H1 (cell line): ENCODE measurements at regions not wholly inside any gene's neighbourhood (a gene's known extent, or its start where the extent isn't known, plus 50 kb on each side); places are given as distances from the start of the nearest gene placed in this dataset.

Experiments
- CTCF ChIA-PET: fragments of 300-600 bp; sonication (Branson Sonifier 250); formaldehyde crosslinking; loops from one replicate; lab custom pipeline; 2021; ENCODE audit not compliant: partially characterized antibody; lab: Charles Lee
- POLR2A ChIA-PET: fragments of 300-600 bp; sonication (Branson Sonifier 250); formaldehyde crosslinking; loops from one replicate; lab custom pipeline; 2021; ENCODE audit warnings: inconsistent platforms; ENCODE audit not compliant: partially characterized antibody; lab: Charles Lee
- DNase-seq, 2 experiments: peaks; one replicate each; pipeline versions ENCODE4 v3.0.0 to v3.0.0-alpha.2; 2010 to 2022; ENCODE audit warnings: low spot score in 2 of 2, low read depth in 1 of 2, mixed read lengths in 1 of 2
- FAIRE-seq: peaks from 2 replicates; lab custom pipeline; 2011; peaks lifted over from hg19 to GRCh38; lab: Jason Lieb, UNC
- H2AFZ ChIP-seq: 2 replicates; pipeline ENCODE4 v1.8.1; 2012; ENCODE audit warnings: low read length, inconsistent platforms
- H2AK5ac ChIP-seq: 2 replicates; pipeline ENCODE4 v1.6.1; 2013; ENCODE audit warnings: low read depth, low read length
- H2BK120ac ChIP-seq: replicated peaks from 2 replicates; pipeline ENCODE3; 2013; ENCODE audit warnings: low read depth, low read length, inconsistent platforms
- H2BK12ac ChIP-seq: 2 replicates; pipeline ENCODE4 v1.6.1; 2013; ENCODE audit warnings: low read depth, low read length
- H2BK15ac ChIP-seq: 2 replicates; pipeline ENCODE4 v1.6.1; 2013; ENCODE audit warnings: low read length
- H2BK20ac ChIP-seq: 2 replicates; pipeline ENCODE4 v1.6.1; 2013; ENCODE audit warnings: low read length
- H2BK5ac ChIP-seq: 2 replicates; pipeline ENCODE4 v1.6.1; 2013; ENCODE audit warnings: low read depth, low read length
- H3K14ac ChIP-seq: 2 replicates; pipeline ENCODE4 v1.6.1; 2013; ENCODE audit warnings: inconsistent platforms; ENCODE audit not compliant: insufficient read length
- H3K18ac ChIP-seq: 2 replicates; pipeline ENCODE4 v1.6.1; 2013; ENCODE audit warnings: low read length; ENCODE audit errors: extremely low read depth
- H3K23ac ChIP-seq: 2 replicates; pipeline ENCODE4 v1.6.1; 2013; ENCODE audit warnings: inconsistent platforms; ENCODE audit not compliant: insufficient read length
- H3K23me2 ChIP-seq: 2 replicates; pipeline ENCODE4 v1.6.1; 2013; ENCODE audit warnings: low read depth, low read length
- H3K27ac ChIP-seq: 2 replicates; pipeline ENCODE4 v1.6.1; 2011; ENCODE audit warnings: low read depth, low read length, inconsistent platforms
- H3K27me3 ChIP-seq, 4 experiments: replicated peaks in 1 of 4; 1 replicate in 1 of 4; 2 replicates in 3 of 4; pipeline versions ENCODE4 v1.6.1 to v1.8.1; 2011 to 2013; ENCODE audit warnings: low read length in 3 of 4, mild to moderate bottlenecking in 3 of 4, inconsistent platforms in 2 of 4, mixed read lengths in 2 of 4, moderate library complexity in 1 of 4; ENCODE audit not compliant: control insufficient read depth in 3 of 4, insufficient read depth in 3 of 4; ENCODE audit errors: extremely low read depth in 1 of 4
- H3K36me3 ChIP-seq, 4 experiments: 2 replicates each; pipeline versions ENCODE4 v1.6.1 to v1.8.1; 2011 to 2013; ENCODE audit warnings: mild to moderate bottlenecking in 4 of 4, low read length in 3 of 4, moderate library complexity in 2 of 4, control low read depth in 1 of 4, inconsistent platforms in 1 of 4; ENCODE audit not compliant: insufficient read depth in 4 of 4, control insufficient read depth in 2 of 4
- H3K4ac ChIP-seq: replicated peaks from 2 replicates; pipeline ENCODE3; 2013; ENCODE audit warnings: low read length, low read depth, mixed read lengths, inconsistent platforms; ENCODE audit not compliant: insufficient read length
- H3K4me1 ChIP-seq, 4 experiments: replicated peaks in 1 of 4; 1 replicate in 1 of 4; 2 replicates in 3 of 4; pipeline versions ENCODE4 v1.6.1 to v1.8.1; 2011 to 2013; ENCODE audit warnings: low read length in 3 of 4, inconsistent platforms in 2 of 4, mixed read lengths in 1 of 4; ENCODE audit not compliant: insufficient read depth in 4 of 4, control insufficient read depth in 3 of 4
- H3K4me2 ChIP-seq, 2 experiments: 2 replicates each; pipeline versions ENCODE4 v1.6.1 to v1.8.1; 2011 to 2013; ENCODE audit warnings: low read depth in 2 of 2, low read length in 2 of 2, control low read depth in 1 of 2, inconsistent platforms in 1 of 2, mild to moderate bottlenecking in 1 of 2; ENCODE audit not compliant: insufficient read depth in 1 of 2
- H3K4me3 ChIP-seq, 4 experiments: fragments of 200-600, 300-600 bp in 1 of 4; sonication (generic), shearing (Covaris generic), sonication (Bioruptor Twin) in 1 of 4; 2 replicates each; pipeline versions ENCODE4 v1.5.1 to v1.8.1; 2011 to 2016; ENCODE audit warnings: low read length in 4 of 4, low read depth in 3 of 4, control low read depth in 2 of 4, inconsistent platforms in 2 of 4, mild to moderate bottlenecking in 2 of 4, mixed read lengths in 1 of 4, moderate library complexity in 1 of 4; ENCODE audit not compliant: insufficient read depth in 2 of 4; ENCODE audit errors: extremely low read depth in 1 of 4
- H3K56ac ChIP-seq: replicated peaks from 2 replicates; pipeline ENCODE3; 2013; ENCODE audit warnings: low read depth, mild to moderate bottlenecking, mixed read lengths, low read length, inconsistent platforms; ENCODE audit not compliant: insufficient read length
- H3K79me1 ChIP-seq: 2 replicates; pipeline ENCODE4 v1.6.1; 2013; ENCODE audit warnings: low read depth, low read length, control low read depth
- H3K79me2 ChIP-seq, 2 experiments: 2 replicates each; pipeline versions ENCODE4 v1.6.1 to v1.8.1; 2012 to 2013; ENCODE audit warnings: low read length in 2 of 2, mild to moderate bottlenecking in 2 of 2, inconsistent platforms in 1 of 2; ENCODE audit not compliant: insufficient read depth in 2 of 2, control insufficient read depth in 1 of 2
- H3K9ac ChIP-seq, 4 experiments: replicated peaks in 1 of 4; 1 replicate in 1 of 4; 2 replicates in 3 of 4; pipeline versions ENCODE4 v1.6.1 to v1.8.1; 2011 to 2013; ENCODE audit warnings: low read depth in 3 of 4, low read length in 3 of 4, control low read depth in 2 of 4, mild to moderate bottlenecking in 2 of 4, moderate library complexity in 2 of 4, inconsistent platforms in 1 of 4; ENCODE audit errors: extremely low read depth in 1 of 4
- H3K9me3 ChIP-seq, 2 experiments: 2 replicates each; pipeline versions ENCODE4 v1.6.1 to v1.8.1; 2012 to 2013; ENCODE audit warnings: mild to moderate bottlenecking in 2 of 2, moderate library complexity in 2 of 2, control low read depth in 1 of 2, inconsistent platforms in 1 of 2, low read depth in 1 of 2, low read length in 1 of 2, mixed read lengths in 1 of 2; ENCODE audit not compliant: insufficient read depth in 2 of 2
- H4K20me1 ChIP-seq, 2 experiments: replicated peaks in 1 of 2; 2 replicates each; pipeline versions ENCODE3 to v1.8.1; 2011 to 2013; ENCODE audit warnings: inconsistent platforms in 2 of 2, low read length in 2 of 2, mild to moderate bottlenecking in 1 of 2; ENCODE audit not compliant: insufficient read depth in 2 of 2, control insufficient read depth in 1 of 2
- H4K5ac ChIP-seq: 2 replicates; pipeline ENCODE4 v1.6.1; 2013; ENCODE audit warnings: low read length, low read depth, mixed read lengths, inconsistent platforms; ENCODE audit not compliant: insufficient read length
- H4K8ac ChIP-seq: 2 replicates; pipeline ENCODE4 v1.8.0; 2013; ENCODE audit warnings: mild to moderate bottlenecking, moderate library complexity, low read length, inconsistent platforms; ENCODE audit not compliant: insufficient read depth; ENCODE audit errors: extremely low read depth
- H4K91ac ChIP-seq: replicated peaks from 2 replicates; pipeline ENCODE3; 2013; ENCODE audit warnings: low read length, mixed read lengths, inconsistent platforms; ENCODE audit not compliant: insufficient read length
- ATF3 ChIP-seq: IDR thresholded peaks from 2 replicates; pipeline ENCODE4 v1.6.1; 2011; ENCODE audit warnings: low read depth, mild to moderate bottlenecking, low read length; ENCODE audit not compliant: insufficient read depth
- CBX8 ChIP-seq: fragments of 300-800, 300-1000 bp; sonication (generic); IDR thresholded peaks from 2 replicates; pipeline ENCODE4 v1.7.1; 2016; ENCODE audit warnings: low read depth, low read length, borderline replicate concordance
- CREB1 ChIP-seq: IDR thresholded peaks from 2 replicates; pipeline ENCODE4 v1.6.1; 2012; ENCODE audit warnings: inconsistent platforms
- GTF2F1 ChIP-seq: IDR thresholded peaks from 2 replicates; pipeline ENCODE4 v1.6.1; 2012; ENCODE audit warnings: low read depth, low read length, improper control_type of control experiment, borderline replicate concordance
- HDAC2 ChIP-seq, 2 experiments: fragments of 300-600 bp in 1 of 2; sonication (generic) in 1 of 2; IDR thresholded peaks; 2 replicates each; pipeline ENCODE4 v1.6.1; 2011 to 2012; ENCODE audit warnings: low read depth in 2 of 2, low read length in 2 of 2, mild to moderate bottlenecking in 2 of 2, moderate library complexity in 2 of 2, borderline replicate concordance in 1 of 2, inconsistent platforms in 1 of 2
- JUND ChIP-seq: IDR thresholded peaks from 2 replicates; pipeline ENCODE4 v1.6.1; 2011; ENCODE audit warnings: mild to moderate bottlenecking, improper control_type of control experiment, low read length
- MAX ChIP-seq: IDR thresholded peaks from 2 replicates; pipeline ENCODE4 v1.6.1; 2012; ENCODE audit warnings: inconsistent platforms
- RFX5 ChIP-seq: IDR thresholded peaks from 2 replicates; pipeline ENCODE4 v1.6.1; 2011; ENCODE audit warnings: low read depth, low read length, improper control_type of control experiment, borderline replicate concordance
- SIN3A ChIP-seq, 2 experiments: IDR thresholded peaks in 1 of 2; conservative IDR thresholded peaks in 1 of 2; 2 replicates each; pipeline ENCODE4 v1.6.1; 2011 to 2012; ENCODE audit warnings: low read length in 2 of 2, improper control_type of control experiment in 1 of 2, low read depth in 1 of 2, mild to moderate bottlenecking in 1 of 2
- SRF ChIP-seq: IDR thresholded peaks from 2 replicates; pipeline ENCODE4 v1.6.1; 2011; ENCODE audit warnings: mild to moderate bottlenecking, low read depth, low read length, moderate library complexity

- Histone ChIP-seq H4K8ac (no peak overlapping the region), H3K36me3 (no peaks in the 10 kb centered on the region), H3K9me3 (no peaks in the 10 kb centered on the region), H3K4me1 (peaks cover 0 to 2% (median 0%) of the 10 kb centered on the region in 4 experiments; a peak in 1 of 7 replicates), H4K20me1 (no peaks in the 10 kb centered on the region), H4K5ac (no peak overlapping the region), H2BK20ac (no peak overlapping the region), H3K27me3 (peaks cover 0 to 1% (median 0%) of the 10 kb centered on the region in 4 experiments; a peak in 1 of 7 replicates), H3K79me1 (no peaks in the 10 kb centered on the region), H3K9ac (no peak overlapping the region), H3K4ac (no peak overlapping the region), H3K27ac (no peak overlapping the region), H3K4me2 (no peak overlapping the region), H2AK5ac (no peak overlapping the region), H2BK15ac (no peak overlapping the region), H2AFZ (no peak overlapping the region), H3K23me2 (no peaks in the 10 kb centered on the region), H4K91ac (no peak overlapping the region), H3K23ac (no peak overlapping the region), H3K56ac (no peak overlapping the region), H3K4me3 (no peak overlapping the region), H2BK5ac (no peak overlapping the region), H3K14ac (no peak overlapping the region), H2BK120ac (no peak overlapping the region), H3K79me2 (no peaks in the 10 kb centered on the region), H3K18ac (no peak overlapping the region), H2BK12ac (no peak overlapping the region)
- ChIA-PET POLR2A (no interaction called here), CTCF (interaction anchor here (1.2 kb wide), 1 partner anchor 9 kb away, joined by 4 read pairs; no protein-coding TSS in a partner anchor)
- DNase-seq (no peak), FAIRE-seq (no peak)
- TF ChIP-seq ATF3 (no peak), SRF (no peak), JUND (no peak), CREB1 (no peak), RFX5 (no peak), GTF2F1 (no peak), CBX8 (no peak), SIN3A (conservative IDR thresholded peaks at IDR 0.05 in 1 of 2, IDR thresholded peaks at IDR 0.05 in 1 of 2; ENCODE audit: low read depth in 1 of 2, low read length in 2 of 2) (no peak), MAX (no peak), HDAC2 (IDR thresholded peaks at IDR 0.05; ENCODE audit: borderline replicate concordance in 1 of 2, low read depth in 2 of 2, low read length in 2 of 2) (no peak)
Measured at GRCh38 chr1:82919837-82920236, 1079.1 kb downstream of the TTLL7 start.
